RWPE2 (cell line): ENCODE measurements at regions not wholly inside any gene's neighbourhood (a gene's known extent, or its start where the extent isn't known, plus 50 kb on each side); places are given as distances from the start of the nearest gene placed in this dataset.

Experiments used
- ATAC-seq: fragments of 200-7000 bp; cut with Tn5 transposase; 3 replicates; pipeline ENCODE4 v1.9.1; 2021; ENCODE audit warnings: low read depth
- DNase-seq: peaks from one replicate; pipeline ENCODE4 v3.0.0-alpha.2; 2020; ENCODE audit warnings: low spot score
- H3K27ac ChIP-seq: fragments of 450-650 bp; 2 replicates; pipeline ENCODE4 v1.5.1; 2017; ENCODE audit warnings: mild to moderate bottlenecking; ENCODE audit not compliant: poor library complexity, severe bottlenecking
- H3K27me3 ChIP-seq: fragments of 250-450 bp; sonication (Bioruptor Pico); 2 replicates; pipeline ENCODE4 v1.5.1; 2021; ENCODE audit warnings: mild to moderate bottlenecking, moderate library complexity; ENCODE audit not compliant: insufficient read depth, poor library complexity, severe bottlenecking
- H3K36me3 ChIP-seq: fragments of 250-450 bp; sonication (Bioruptor Pico); 2 replicates; pipeline ENCODE4 v1.5.1; 2020; ENCODE audit warnings: low read depth, mild to moderate bottlenecking, moderate library complexity
- H3K4me1 ChIP-seq: fragments of 250-450 bp; sonication (Bioruptor Pico); 2 replicates; pipeline ENCODE4 v1.5.1; 2021; ENCODE audit warnings: mild to moderate bottlenecking, moderate library complexity; ENCODE audit not compliant: insufficient read depth, poor library complexity, severe bottlenecking
- H3K4me3 ChIP-seq: fragments of 250-450 bp; sonication (Bioruptor Pico); 2 replicates; pipeline ENCODE4 v1.5.1; 2021; ENCODE audit warnings: mild to moderate bottlenecking, moderate library complexity; ENCODE audit not compliant: severe bottlenecking
- H3K9me3 ChIP-seq: fragments of 250-450 bp; sonication (Bioruptor Pico); 2 replicates; pipeline ENCODE4 v1.5.1; 2021; ENCODE audit warnings: mild to moderate bottlenecking, moderate library complexity; ENCODE audit not compliant: severe bottlenecking
- CTCF ChIP-seq: fragments of 450-650 bp; IDR thresholded peaks from one replicate; pipeline ENCODE4 v1.5.1; 2017; ENCODE audit warnings: mild to moderate bottlenecking, moderate library complexity; ENCODE audit not compliant: poor library complexity, severe bottlenecking

DNA sequence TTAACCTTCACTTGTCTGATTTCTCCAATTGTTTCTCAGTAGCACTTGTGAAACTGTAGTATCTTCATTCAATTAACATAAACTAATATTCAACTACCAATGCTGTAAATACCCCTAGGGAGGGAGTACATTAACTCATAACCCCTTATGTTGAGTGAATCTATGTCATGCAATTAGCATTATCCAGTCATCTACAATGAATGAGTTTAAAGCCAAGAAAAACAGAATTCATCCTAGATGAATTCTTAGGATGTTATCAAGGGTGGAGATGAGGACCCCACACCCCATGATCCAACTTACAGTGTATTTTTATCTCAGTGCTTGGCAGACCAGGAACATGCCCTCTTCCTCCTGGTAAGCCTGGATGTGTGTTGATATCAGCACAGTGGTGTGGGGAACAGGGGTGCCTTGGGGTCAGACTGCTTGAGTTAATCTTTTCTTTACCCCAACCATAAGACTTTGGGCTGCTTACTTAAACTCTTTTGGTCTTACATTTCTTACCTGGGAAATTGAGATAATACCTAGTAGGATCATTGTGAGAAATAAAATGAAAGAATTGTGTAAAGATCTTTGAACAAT is 62.1 kb upstream of the SCOC start:
- no peaks in the 10 kb centered on the region for H3K36me3 ChIP-seq
- H3K9me3 ChIP-seq, result no peaks in the 10 kb centered on the region
- H3K4me3 ChIP-seq, result no peak overlapping the region
- TF ChIP-seq CTCF, result no peak
- peaks cover 20% of the 10 kb centered on the region for H3K4me1 ChIP-seq
- no peak for ATAC-seq
- no peak overlapping the region for H3K27ac ChIP-seq
- no peak for DNase-seq
- H3K27me3 ChIP-seq, result no peaks in the 10 kb centered on the region

DNA sequence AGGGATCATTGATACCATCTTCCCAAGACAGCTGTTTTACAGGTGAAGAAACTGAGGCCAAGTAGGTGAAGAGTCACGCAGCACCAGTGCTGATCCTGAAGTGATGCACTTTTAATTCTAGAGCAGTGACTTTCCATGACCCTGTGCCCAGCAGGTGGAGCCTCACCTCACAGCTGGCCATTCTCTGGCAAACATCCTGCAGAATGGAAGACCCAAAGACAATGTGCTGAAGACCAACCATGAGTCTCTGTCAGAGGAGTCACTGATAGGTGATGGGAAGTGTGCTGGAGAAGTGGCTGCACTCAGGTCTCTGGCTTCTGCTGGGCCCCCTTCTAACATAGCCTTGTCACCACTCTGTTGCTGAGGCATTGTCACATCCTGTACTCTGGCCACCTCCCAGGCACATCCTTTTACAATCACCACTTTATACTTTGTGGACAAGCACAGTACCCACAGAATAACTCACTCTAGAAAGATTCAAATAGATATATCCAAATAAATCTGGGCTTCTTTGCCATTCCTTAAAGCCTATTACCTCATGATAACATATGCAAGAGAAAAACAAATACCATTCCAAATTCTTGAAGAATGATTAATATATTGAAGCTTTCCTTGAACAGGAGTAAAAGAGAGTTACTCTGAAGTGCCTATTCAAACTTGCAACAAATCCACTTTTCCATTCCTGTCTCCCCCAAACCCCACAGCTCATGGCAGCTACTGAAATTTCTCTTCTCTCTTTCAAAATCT is 64.1 kb upstream of the SCOC start:
- TF ChIP-seq CTCF, result no peak
- peak; percentile 61 for ATAC-seq

DNA sequence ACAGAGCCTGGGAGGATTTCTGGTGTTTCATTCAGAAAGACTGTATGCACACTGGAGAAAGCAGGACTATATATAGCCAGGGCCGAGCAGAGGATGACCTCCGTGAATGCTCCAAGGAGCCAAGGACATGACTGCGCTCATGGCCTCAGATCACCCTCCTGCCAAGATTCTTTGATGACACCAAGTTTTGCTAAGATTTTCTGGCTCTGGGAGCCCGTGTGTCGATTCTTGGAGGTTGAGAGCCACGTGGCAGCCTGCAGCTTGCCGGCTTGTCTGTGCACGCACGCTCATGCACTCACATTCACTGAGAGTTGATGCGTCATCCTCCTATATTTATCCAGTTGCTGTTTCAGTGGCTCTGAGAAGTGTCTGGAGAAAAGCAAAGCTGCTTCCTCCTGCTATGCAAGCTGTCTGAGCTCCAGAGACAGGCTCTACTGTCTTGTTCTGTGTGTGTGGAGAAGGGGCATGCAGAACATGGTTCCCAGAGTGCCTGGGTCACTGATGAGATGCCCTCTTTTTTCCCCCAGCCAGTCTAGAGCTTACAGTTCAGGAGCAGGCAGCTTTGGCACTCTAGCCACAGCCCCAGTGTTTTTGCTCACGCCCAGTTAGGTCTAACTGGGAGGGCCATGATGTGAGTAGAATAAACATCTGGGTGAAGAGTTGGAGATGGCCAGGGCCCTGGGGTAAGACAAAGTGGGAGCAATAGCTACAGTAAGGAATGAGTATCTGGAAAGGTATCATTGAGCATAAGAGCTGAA is 64.9 kb upstream of the SCOC start:
- Histone ChIP-seq H3K27ac (peak overlapping the region; percentile 69), H3K9me3 (no peaks in the 10 kb centered on the region), H3K27me3 (no peaks in the 10 kb centered on the region), H3K4me3 (no peak overlapping the region), H3K36me3 (no peaks in the 10 kb centered on the region), H3K4me1 (peaks cover 20% of the 10 kb centered on the region)
- peak; percentile 84 for DNase-seq
- TF ChIP-seq CTCF, result no peak
- peak; percentile 94 for ATAC-seq

More for the DNA sequence above, 64.1 kb upstream of the SCOC start:
- H3K9me3 ChIP-seq, result no peaks in the 10 kb centered on the region
- H3K4me3 ChIP-seq, result no peak overlapping the region
- no peaks in the 10 kb centered on the region for H3K36me3 ChIP-seq
- peaks cover 20% of the 10 kb centered on the region for H3K4me1 ChIP-seq
- peak overlapping the region; percentile 69 for H3K27ac ChIP-seq
- H3K27me3 ChIP-seq, result no peaks in the 10 kb centered on the region
- no peak for DNase-seq

GRCh38 chr4:140305053-140305452 is 68.4 kb upstream of the SCOC start:
- Histone ChIP-seq H3K27ac (no peak overlapping the region), H3K4me1 (peaks cover 25% of the 10 kb centered on the region), H3K27me3 (no peaks in the 10 kb centered on the region), H3K36me3 (no peaks in the 10 kb centered on the region), H3K9me3 (no peaks in the 10 kb centered on the region), H3K4me3 (no peak overlapping the region)
- TF ChIP-seq CTCF, result no peak
- DNase-seq (no peak), ATAC-seq (no peak)
